LNCaP clone FGC (cell line): ENCODE measurements at regions not wholly inside any gene's neighbourhood (a gene's known extent, or its start where the extent isn't known, plus 50 kb on each side); places are given as distances from the start of the nearest gene placed in this dataset.

ENCODE experiments used
- DNase-seq: peaks from one replicate; pipeline ENCODE4 v3.0.0-alpha.2; 2011; ENCODE audit warnings: low read depth
- H3K4me3 ChIP-seq: 2 replicates; pipeline ENCODE4 v1.5.1; 2011; ENCODE audit warnings: mild to moderate bottlenecking, low read depth, low read length, control low read depth
- CTCF ChIP-seq: IDR thresholded peaks from 2 replicates; pipeline ENCODE4 v1.5.1; 2012; ENCODE audit warnings: mild to moderate bottlenecking; ENCODE audit not compliant: control insufficient read depth, insufficient read depth; ENCODE audit errors: extremely low read depth

- no peak overlapping the region for H3K4me3 ChIP-seq
Observed at GRCh38 chr4:138696771-138697170, 318.8 kb upstream of the NOCT start.

GRCh38 chr4:138696058-138696457 lies 319.5 kb upstream of the NOCT start:
- H3K4me3 ChIP-seq = no peak overlapping the region
- no peak for DNase-seq
- TF ChIP-seq CTCF = no peak

More at GRCh38 chr4:138696771-138697170, 318.8 kb upstream of the NOCT start:
- no peak for TF ChIP-seq CTCF
- DNase-seq = no peak

- TF ChIP-seq CTCF = no peak
- no peak for DNase-seq
- H3K4me3 ChIP-seq = no peak overlapping the region
Observed at GRCh38 chr4:138693526-138693925, 322.1 kb upstream of the NOCT start.

GRCh38 chr4:138692411-138692810 lies 323.2 kb upstream of the NOCT start:
- H3K4me3 ChIP-seq = no peak overlapping the region
- DNase-seq = no peak
- TF ChIP-seq CTCF = no peak

GRCh38 chr4:138689593-138689992 lies 326.0 kb upstream of the NOCT start:
- no peak for DNase-seq
- no peak overlapping the region for H3K4me3 ChIP-seq
- no peak for TF ChIP-seq CTCF

GRCh38 chr4:138689187-138689586 lies 326.4 kb upstream of the NOCT start:
- no peak for TF ChIP-seq CTCF
- no peak for DNase-seq
- no peak overlapping the region for H3K4me3 ChIP-seq

- TF ChIP-seq CTCF = no peak
- H3K4me3 ChIP-seq = no peak overlapping the region
- DNase-seq = no peak
Observed at GRCh38 chr4:138688408-138689085, 327.0 kb upstream of the NOCT start.
